Neural cell (in vitro differentiated cells): ENCODE measurements at regions not wholly inside any gene's neighbourhood (a gene's known extent, or its start where the extent isn't known, plus 50 kb on each side); places are given as distances from the start of the nearest gene placed in this dataset.

Experiments used
- H2AFZ ChIP-seq: fragments of 200-600, 300-800 bp; sonication (generic), shearing (Covaris generic); 2 replicates; pipeline ENCODE4 v1.6.0; 2014; ENCODE audit warnings: low read depth, mild to moderate bottlenecking, antibody characterized with exemption, low read length, moderate library complexity
- H3F3A ChIP-seq: fragments of 200-600 bp; shearing (Covaris generic); 2 replicates; pipeline ENCODE4 v1.6.1; 2016; ENCODE audit warnings: mild to moderate bottlenecking, moderate library complexity, mixed read lengths, antibody characterized with exemption, low read length; ENCODE audit not compliant: insufficient read depth, poor library complexity, severe bottlenecking
- H3K27ac ChIP-seq: fragments of 200-600, 300-800 bp; sonication (generic), shearing (Covaris generic); 2 replicates; pipeline ENCODE4 v1.5.1; 2014; ENCODE audit warnings: mild to moderate bottlenecking, low read length, moderate library complexity
- H3K27me3 ChIP-seq: fragments of 300-800, 200-600 bp; sonication (generic), shearing (Covaris generic); 2 replicates; pipeline ENCODE4 v1.6.0; 2014; ENCODE audit warnings: mild to moderate bottlenecking, low read depth, low read length, moderate library complexity; ENCODE audit not compliant: insufficient read depth
- H3K36me3 ChIP-seq: fragments of 300-800, 200-600 bp; sonication (generic), shearing (Covaris generic); 2 replicates; pipeline ENCODE4 v1.5.1; 2014; ENCODE audit warnings: mild to moderate bottlenecking, antibody characterized with exemption, low read length, moderate library complexity; ENCODE audit not compliant: insufficient read depth
- H3K4me2 ChIP-seq: fragments of 300-800, 200-600 bp; sonication (generic), shearing (Covaris generic); 2 replicates; pipeline ENCODE4 v1.6.0; 2014; ENCODE audit warnings: mild to moderate bottlenecking, low read length
- H3K4me3 ChIP-seq: fragments of 300-800, 200-600 bp; sonication (generic), shearing (Covaris generic); 2 replicates; pipeline ENCODE4 v1.5.1; 2014; ENCODE audit warnings: mild to moderate bottlenecking, low read length, moderate library complexity
- H3K79me2 ChIP-seq: fragments of 200-600 bp; shearing (Covaris generic); replicated peaks from 2 replicates; pipeline ENCODE4 v1.6.0; 2014; ENCODE audit warnings: mild to moderate bottlenecking, low read length, moderate library complexity; ENCODE audit not compliant: insufficient read depth
- H3K9ac ChIP-seq: fragments of 300-800, 200-600 bp; sonication (generic), shearing (Covaris generic); 2 replicates; pipeline ENCODE4 v1.6.1; 2016; ENCODE audit warnings: mild to moderate bottlenecking, low read length, mixed read lengths
- H3K9me2 ChIP-seq: fragments of 200-600 bp; shearing (Covaris generic); 2 replicates; pipeline ENCODE4 v1.6.1; 2016; ENCODE audit warnings: mild to moderate bottlenecking, low read length, mixed read lengths; ENCODE audit not compliant: insufficient read depth
- H3K9me3 ChIP-seq: fragments of 200-600, 300-800 bp; sonication (generic), shearing (Covaris generic); 2 replicates; pipeline ENCODE4 v1.6.1; 2016; ENCODE audit warnings: mild to moderate bottlenecking, mixed run types, low read length, moderate library complexity, mixed read lengths
- H4K20me1 ChIP-seq: fragments of 200-600 bp; shearing (Covaris generic); 2 replicates; pipeline ENCODE4 v1.6.1; 2016; ENCODE audit warnings: mild to moderate bottlenecking, mixed run types; ENCODE audit not compliant: insufficient read depth
- EP300 ChIP-seq: fragments of 450-650 bp; conservative IDR thresholded peaks from 2 replicates; pipeline ENCODE4 v1.6.1; 2014; ENCODE audit warnings: antibody characterized with exemption, mild to moderate bottlenecking, moderate library complexity; ENCODE audit not compliant: poor library complexity, severe bottlenecking
- EZH2 ChIP-seq: fragments of 200-600, 300-800 bp; shearing (Covaris generic), sonication (generic); IDR thresholded peaks from 2 replicates; pipeline ENCODE4 v1.6.1; 2014; ENCODE audit warnings: antibody characterized with exemption, low read length, borderline replicate concordance, mild to moderate bottlenecking; ENCODE audit not compliant: insufficient read depth, poor library complexity, severe bottlenecking
- MXI1 ChIP-seq: fragments of 450-650 bp; conservative IDR thresholded peaks from 2 replicates; pipeline ENCODE4 v1.6.1; 2014; ENCODE audit warnings: antibody characterized with exemption, mild to moderate bottlenecking; ENCODE audit not compliant: poor library complexity, severe bottlenecking
- POLR2AphosphoS5 ChIP-seq: IDR thresholded peaks from 2 replicates; pipeline ENCODE4 v1.6.1; 2012
- RAD21 ChIP-seq: fragments of 450-650 bp; conservative IDR thresholded peaks from 2 replicates; pipeline ENCODE4 v1.6.1; 2014; ENCODE audit warnings: antibody characterized with exemption, mild to moderate bottlenecking, moderate library complexity
- SMC3 ChIP-seq: fragments of 450-650 bp; conservative IDR thresholded peaks from 2 replicates; pipeline ENCODE4 v1.6.1; 2014; ENCODE audit warnings: antibody characterized with exemption, mild to moderate bottlenecking, moderate library complexity; ENCODE audit not compliant: poor library complexity
- TAF1 ChIP-seq: IDR thresholded peaks from 2 replicates; pipeline ENCODE4 v1.6.1; 2012; ENCODE audit warnings: low read depth
- TF ChIP-seq, protein P1 (sequence below): fragments of 450-650 bp; IDR thresholded peaks from 2 replicates; pipeline ENCODE4 v1.5.1; 2014; ENCODE audit warnings: antibody characterized with exemption, mild to moderate bottlenecking, moderate library complexity; ENCODE audit not compliant: poor library complexity, severe bottlenecking
- TF ChIP-seq, protein P2 (sequence below): IDR thresholded peaks from 2 replicates; pipeline ENCODE4 v1.6.1; 2012; ENCODE audit warnings: borderline replicate concordance

DNA sequence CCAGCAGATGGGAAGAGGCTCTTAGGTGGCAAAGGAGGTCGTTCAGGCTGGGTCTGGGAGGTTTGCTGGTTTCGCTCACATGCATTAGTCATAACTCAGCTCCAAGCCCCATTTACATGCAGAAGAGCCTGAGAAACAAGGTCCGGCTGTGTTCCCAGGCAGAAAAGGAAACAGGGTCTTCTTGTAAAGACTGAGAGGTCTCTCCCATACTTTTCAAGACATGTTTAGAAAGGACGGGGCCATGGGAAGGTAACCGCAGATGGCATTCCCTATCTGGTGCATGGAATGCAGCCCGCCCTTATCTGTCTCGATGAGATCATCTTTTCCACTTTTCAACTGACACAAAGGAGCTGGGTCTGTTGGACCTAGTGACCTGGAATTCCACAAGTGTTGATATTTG is 389.0 kb upstream of the CDH11 start:
- Histone ChIP-seq H3K27ac (no peak overlapping the region), H2AFZ (no peak overlapping the region), H3K4me2 (no peak overlapping the region), H3K27me3 (no peaks in the 10 kb centered on the region), H3K79me2 (no peaks in the 10 kb centered on the region), H3K9me3 (no peaks in the 10 kb centered on the region), H3F3A (no peaks in the 10 kb centered on the region), H3K36me3 (no peaks in the 10 kb centered on the region), H3K4me3 (no peak overlapping the region), H3K9me2 (no peaks in the 10 kb centered on the region), H4K20me1 (no peaks in the 10 kb centered on the region), H3K9ac (no peak overlapping the region)
- TF ChIP-seq TAF1 (no peak), SMC3 (no peak), EZH2 (no peak), POLR2AphosphoS5 (no peak), RAD21 (no peak), EP300 (no peak), MXI1 (no peak)
- TF ChIP-seq, protein P1, sequence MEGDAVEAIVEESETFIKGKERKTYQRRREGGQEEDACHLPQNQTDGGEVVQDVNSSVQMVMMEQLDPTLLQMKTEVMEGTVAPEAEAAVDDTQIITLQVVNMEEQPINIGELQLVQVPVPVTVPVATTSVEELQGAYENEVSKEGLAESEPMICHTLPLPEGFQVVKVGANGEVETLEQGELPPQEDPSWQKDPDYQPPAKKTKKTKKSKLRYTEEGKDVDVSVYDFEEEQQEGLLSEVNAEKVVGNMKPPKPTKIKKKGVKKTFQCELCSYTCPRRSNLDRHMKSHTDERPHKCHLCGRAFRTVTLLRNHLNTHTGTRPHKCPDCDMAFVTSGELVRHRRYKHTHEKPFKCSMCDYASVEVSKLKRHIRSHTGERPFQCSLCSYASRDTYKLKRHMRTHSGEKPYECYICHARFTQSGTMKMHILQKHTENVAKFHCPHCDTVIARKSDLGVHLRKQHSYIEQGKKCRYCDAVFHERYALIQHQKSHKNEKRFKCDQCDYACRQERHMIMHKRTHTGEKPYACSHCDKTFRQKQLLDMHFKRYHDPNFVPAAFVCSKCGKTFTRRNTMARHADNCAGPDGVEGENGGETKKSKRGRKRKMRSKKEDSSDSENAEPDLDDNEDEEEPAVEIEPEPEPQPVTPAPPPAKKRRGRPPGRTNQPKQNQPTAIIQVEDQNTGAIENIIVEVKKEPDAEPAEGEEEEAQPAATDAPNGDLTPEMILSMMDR = no peak
- TF ChIP-seq, protein P2, sequence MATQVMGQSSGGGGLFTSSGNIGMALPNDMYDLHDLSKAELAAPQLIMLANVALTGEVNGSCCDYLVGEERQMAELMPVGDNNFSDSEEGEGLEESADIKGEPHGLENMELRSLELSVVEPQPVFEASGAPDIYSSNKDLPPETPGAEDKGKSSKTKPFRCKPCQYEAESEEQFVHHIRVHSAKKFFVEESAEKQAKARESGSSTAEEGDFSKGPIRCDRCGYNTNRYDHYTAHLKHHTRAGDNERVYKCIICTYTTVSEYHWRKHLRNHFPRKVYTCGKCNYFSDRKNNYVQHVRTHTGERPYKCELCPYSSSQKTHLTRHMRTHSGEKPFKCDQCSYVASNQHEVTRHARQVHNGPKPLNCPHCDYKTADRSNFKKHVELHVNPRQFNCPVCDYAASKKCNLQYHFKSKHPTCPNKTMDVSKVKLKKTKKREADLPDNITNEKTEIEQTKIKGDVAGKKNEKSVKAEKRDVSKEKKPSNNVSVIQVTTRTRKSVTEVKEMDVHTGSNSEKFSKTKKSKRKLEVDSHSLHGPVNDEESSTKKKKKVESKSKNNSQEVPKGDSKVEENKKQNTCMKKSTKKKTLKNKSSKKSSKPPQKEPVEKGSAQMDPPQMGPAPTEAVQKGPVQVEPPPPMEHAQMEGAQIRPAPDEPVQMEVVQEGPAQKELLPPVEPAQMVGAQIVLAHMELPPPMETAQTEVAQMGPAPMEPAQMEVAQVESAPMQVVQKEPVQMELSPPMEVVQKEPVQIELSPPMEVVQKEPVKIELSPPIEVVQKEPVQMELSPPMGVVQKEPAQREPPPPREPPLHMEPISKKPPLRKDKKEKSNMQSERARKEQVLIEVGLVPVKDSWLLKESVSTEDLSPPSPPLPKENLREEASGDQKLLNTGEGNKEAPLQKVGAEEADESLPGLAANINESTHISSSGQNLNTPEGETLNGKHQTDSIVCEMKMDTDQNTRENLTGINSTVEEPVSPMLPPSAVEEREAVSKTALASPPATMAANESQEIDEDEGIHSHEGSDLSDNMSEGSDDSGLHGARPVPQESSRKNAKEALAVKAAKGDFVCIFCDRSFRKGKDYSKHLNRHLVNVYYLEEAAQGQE = no peak

DNA sequence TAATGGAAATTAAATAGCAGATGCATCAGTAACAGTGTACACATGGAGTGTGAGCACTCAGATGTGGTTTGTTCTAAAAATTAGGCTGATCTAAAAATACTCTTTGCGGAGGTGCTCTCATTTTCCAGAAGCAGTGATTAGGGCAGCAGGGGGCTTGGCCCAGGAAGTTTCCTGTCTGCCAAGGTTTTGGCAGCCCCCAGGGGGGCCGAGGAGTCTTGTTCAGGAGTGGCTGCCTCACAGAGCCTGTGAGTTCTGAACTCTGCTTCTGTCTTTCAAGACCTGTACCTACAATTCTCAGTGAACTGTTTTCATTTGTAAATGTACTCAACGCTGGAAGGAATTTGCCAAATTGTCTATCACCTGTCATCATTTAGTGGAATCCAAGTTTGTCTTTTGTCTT is 388.4 kb upstream of the CDH11 start:
- Histone ChIP-seq H3K4me2 (no peak overlapping the region), H3K36me3 (no peaks in the 10 kb centered on the region), H3K27ac (no peak overlapping the region), H4K20me1 (no peaks in the 10 kb centered on the region), H3K79me2 (no peaks in the 10 kb centered on the region), H3K27me3 (no peaks in the 10 kb centered on the region), H3K9me3 (no peaks in the 10 kb centered on the region), H3K9me2 (no peaks in the 10 kb centered on the region), H3K9ac (no peak overlapping the region), H3F3A (no peaks in the 10 kb centered on the region), H3K4me3 (no peak overlapping the region), H2AFZ (no peak overlapping the region)
- TF ChIP-seq EP300 (no peak), SMC3 (no peak), MXI1 (no peak), RAD21 (no peak)
- TF ChIP-seq, protein P2 = no peak
- TF ChIP-seq, protein P1 = no peak
